H9 (cell line): ENCODE measurements at regions not wholly inside any gene's neighbourhood (a gene's known extent, or its start where the extent isn't known, plus 50 kb on each side); places are given as distances from the start of the nearest gene placed in this dataset.

Source experiments
- DNase-seq: peaks from one replicate; pipeline ENCODE4 v3.0.0-alpha.2; 2017
- H2AFZ ChIP-seq: one replicate; pipeline ENCODE4 v1.6.1; 2013; ENCODE audit warnings: mild to moderate bottlenecking, low read length, control low read depth, moderate library complexity
- H2AK5ac ChIP-seq: 2 replicates; pipeline ENCODE4 v1.6.1; 2013; ENCODE audit warnings: low read length, control low read depth, mixed read lengths; ENCODE audit not compliant: insufficient read length
- H2BK120ac ChIP-seq: one replicate; pipeline ENCODE4 v1.6.1; 2013; ENCODE audit warnings: low read depth, mild to moderate bottlenecking, low read length, control low read depth, inconsistent platforms; ENCODE audit not compliant: poor library complexity, severe bottlenecking
- H2BK12ac ChIP-seq: 2 replicates; pipeline ENCODE4 v1.6.1; 2013; ENCODE audit warnings: low read length, control low read depth, mixed read lengths, low read depth; ENCODE audit not compliant: insufficient read length
- H2BK15ac ChIP-seq: 2 replicates; pipeline ENCODE4 v1.6.1; 2013; ENCODE audit warnings: low read depth, low read length, control low read depth
- H2BK20ac ChIP-seq: one replicate; pipeline ENCODE4 v1.6.1; 2013; ENCODE audit warnings: low read depth, mild to moderate bottlenecking, low read length, control low read depth, inconsistent platforms; ENCODE audit not compliant: poor library complexity, severe bottlenecking
- H2BK5ac ChIP-seq: 2 replicates; pipeline ENCODE4 v1.6.1; 2013; ENCODE audit warnings: low read length, control low read depth, mixed read lengths; ENCODE audit not compliant: insufficient read length
- H3K14ac ChIP-seq: 2 replicates; pipeline ENCODE4 v1.6.1; 2013; ENCODE audit warnings: low read length, control low read depth; ENCODE audit not compliant: insufficient read depth
- H3K18ac ChIP-seq: 2 replicates; pipeline ENCODE4 v1.6.1; 2013; ENCODE audit warnings: low read depth, mild to moderate bottlenecking, mixed read lengths, low read length, control low read depth; ENCODE audit not compliant: insufficient read length
- H3K23ac ChIP-seq: 2 replicates; pipeline ENCODE4 v1.6.1; 2013; ENCODE audit warnings: low read length, control low read depth, mixed read lengths, low read depth; ENCODE audit not compliant: insufficient read length
- H3K23me2 ChIP-seq: 2 replicates; pipeline ENCODE4 v1.6.1; 2013; ENCODE audit warnings: low read depth, mild to moderate bottlenecking, mixed read lengths, low read length, control low read depth; ENCODE audit not compliant: insufficient read length, poor library complexity, severe bottlenecking
- H3K27ac ChIP-seq: 2 replicates; pipeline ENCODE4 v1.5.1; 2013; ENCODE audit warnings: low read length, control low read depth, mixed read lengths, low read depth; ENCODE audit not compliant: insufficient read length
- H3K27me3 ChIP-seq: 2 replicates; pipeline ENCODE4 v1.6.1; 2013; ENCODE audit warnings: low read length, control low read depth, inconsistent platforms; ENCODE audit not compliant: insufficient read depth
- H3K4ac ChIP-seq: 2 replicates; pipeline ENCODE4 v1.6.1; 2013; ENCODE audit warnings: low read depth, mild to moderate bottlenecking, control low read depth, inconsistent platforms, low read length, moderate library complexity
- H3K4me1 ChIP-seq: 2 replicates; pipeline ENCODE4 v1.6.1; 2013; ENCODE audit warnings: low read length, control low read depth, inconsistent platforms; ENCODE audit not compliant: insufficient read depth
- H3K4me2 ChIP-seq: 2 replicates; pipeline ENCODE4 v1.6.1; 2013; ENCODE audit warnings: low read length, control low read depth, mixed read lengths; ENCODE audit not compliant: insufficient read length, insufficient read depth
- H3K56ac ChIP-seq: 2 replicates; pipeline ENCODE4 v1.6.1; 2013; ENCODE audit warnings: low read depth, mild to moderate bottlenecking, mixed read lengths, low read length, control low read depth; ENCODE audit not compliant: insufficient read length
- H3K79me1 ChIP-seq: 2 replicates; pipeline ENCODE4 v1.6.1; 2013; ENCODE audit warnings: low read depth, mild to moderate bottlenecking, moderate library complexity, low read length, control low read depth, inconsistent platforms; ENCODE audit not compliant: insufficient read depth, poor library complexity, severe bottlenecking
- H3K79me2 ChIP-seq: 2 replicates; pipeline ENCODE4 v1.6.1; 2013; ENCODE audit warnings: low read length, control low read depth, inconsistent platforms; ENCODE audit not compliant: insufficient read depth
- H3K9ac ChIP-seq: 2 replicates; pipeline ENCODE4 v1.6.1; 2013; ENCODE audit warnings: low read length, control low read depth, mixed read lengths; ENCODE audit not compliant: insufficient read length; ENCODE audit errors: extremely low read depth
- H3K9me3 ChIP-seq: one replicate; pipeline ENCODE4 v1.6.1; 2013; ENCODE audit warnings: low read depth, low read length, inconsistent platforms; ENCODE audit not compliant: control insufficient read depth
- H3T11ph ChIP-seq: one replicate; pipeline ENCODE4 v1.6.1; 2013; ENCODE audit warnings: mild to moderate bottlenecking, low read length, control low read depth, inconsistent platforms
- H4K20me1 ChIP-seq: one replicate; pipeline ENCODE4 v1.6.1; 2013; ENCODE audit not compliant: control insufficient read depth, insufficient read length, insufficient read depth
- H4K5ac ChIP-seq: 2 replicates; pipeline ENCODE4 v1.6.1; 2013; ENCODE audit warnings: low read depth, mild to moderate bottlenecking, mixed read lengths, low read length, control low read depth; ENCODE audit not compliant: insufficient read length
- H4K8ac ChIP-seq: replicated peaks from 2 replicates; pipeline ENCODE4 v1.6.1; 2013; ENCODE audit warnings: low read length, control low read depth, mixed read lengths, low read depth; ENCODE audit not compliant: insufficient read length
- H4K91ac ChIP-seq: 2 replicates; pipeline ENCODE4 v1.6.1; 2013; ENCODE audit warnings: low read depth, mild to moderate bottlenecking, moderate library complexity, mixed read lengths, low read length, control low read depth; ENCODE audit not compliant: insufficient read length
- H3K27ac Mint-ChIP-seq, 3 experiments: 2 replicates in 2 of 3; 3 replicates in 1 of 3; pipeline ENCODE4 v1.8.0; 2020 to 2021; ENCODE audit warnings: mixed read lengths in 3 of 3, mild to moderate bottlenecking in 1 of 3, moderate library complexity in 1 of 3
- H3K27me3 Mint-ChIP-seq: 2 replicates; pipeline ENCODE4 v1.8.0; 2021; ENCODE audit warnings: low read depth, mild to moderate bottlenecking, moderate library complexity, mixed read lengths
- H3K36me3 Mint-ChIP-seq, 3 experiments: 2 replicates in 2 of 3; 3 replicates in 1 of 3; pipeline ENCODE4 v1.8.0; 2020 to 2021; ENCODE audit warnings: low read depth in 3 of 3, mixed read lengths in 3 of 3; ENCODE audit not compliant: insufficient read depth in 1 of 3
- H3K4me1 Mint-ChIP-seq, 2 experiments: 2 replicates each; pipeline ENCODE4 v1.8.0; 2020; ENCODE audit warnings: mixed read lengths in 2 of 2
- H3K4me3 Mint-ChIP-seq, 2 experiments: 2 replicates in 1 of 2; 3 replicates in 1 of 2; pipeline ENCODE4 v1.8.0; 2020 to 2021; ENCODE audit warnings: mild to moderate bottlenecking in 2 of 2, mixed read lengths in 2 of 2, moderate library complexity in 1 of 2
- H3K9me3 Mint-ChIP-seq, 2 experiments: 2 replicates in 1 of 2; 3 replicates in 1 of 2; pipeline ENCODE4 v1.8.0; 2020; ENCODE audit warnings: mild to moderate bottlenecking in 2 of 2, mixed read lengths in 2 of 2, moderate library complexity in 1 of 2
- WGBS: extraction: QIAGEN DNeasy Blood & Tissue Kit; methylation state at CpG from one replicate; pipeline ENCODE4 v1.1.7; 2013; ENCODE audit warnings: missing lambda C conversion rate, low lambda C conversion rate, mixed read lengths; ENCODE audit not compliant: insufficient read length; ENCODE audit errors: extremely low coverage; 5-methylcytosine and 5-hydroxymethylcytosine counted together
- TF ChIP-seq, protein P1 (sequence below): fragments of 200-600 bp; sonication (generic); conservative IDR thresholded peaks from 3 replicates; pipeline ENCODE4 v1.8.0; 2021; ENCODE audit warnings: antibody characterized with exemption, mild to moderate bottlenecking

DNA sequence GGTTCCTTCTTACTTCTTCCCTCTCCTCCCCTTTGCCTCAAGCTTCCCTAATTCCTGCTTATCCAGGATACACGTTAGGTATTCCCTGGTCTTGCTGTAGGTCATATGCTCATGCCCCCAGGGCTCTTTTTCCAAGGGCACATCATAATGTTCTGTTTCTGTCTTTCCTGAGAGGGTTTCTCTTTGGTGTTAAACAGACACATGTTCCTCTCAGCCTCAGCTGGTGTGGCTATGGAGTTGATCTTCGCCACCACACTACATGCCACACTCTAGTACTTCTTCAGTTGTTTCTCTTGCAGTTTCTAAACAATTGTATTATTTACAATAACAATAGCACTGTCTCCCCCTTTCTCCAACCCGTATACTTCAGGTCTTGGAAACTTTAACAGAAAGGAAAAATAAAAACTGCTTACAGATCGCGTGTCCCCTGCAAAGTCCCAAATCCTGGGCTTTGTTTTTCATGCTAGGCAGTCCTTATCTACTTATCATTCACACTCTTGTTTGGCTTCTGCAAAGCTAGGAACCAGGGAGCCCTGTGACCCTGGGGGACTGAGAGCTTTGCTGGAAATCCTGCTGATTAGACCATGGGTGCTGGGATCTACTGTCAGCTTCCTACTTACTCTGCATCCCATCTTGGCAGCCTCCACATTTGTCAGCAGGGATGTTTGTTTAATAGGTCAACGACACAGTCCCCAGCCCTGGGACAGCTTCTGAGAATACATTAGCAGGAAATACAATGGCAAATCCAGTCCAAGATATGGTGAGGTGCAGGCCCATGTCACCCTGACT, 193.9 kb upstream of the BMPER start:
- H3K9ac ChIP-seq = no peak overlapping the region
- H3K4me2 ChIP-seq = no peak overlapping the region
- no peak overlapping the region for H2BK5ac ChIP-seq
- Mint-ChIP-seq H3K27ac (no peak overlapping the region; a peak in 1 of 7 replicates), H3K4me3 (no peak overlapping the region), H3K27me3 (peaks cover 36% of the 10 kb centered on the region), H3K9me3 (no peaks in the 10 kb centered on the region; a peak in 3 of 5 replicates), H3K36me3 (no peaks in the 10 kb centered on the region), H3K4me1 (peaks cover 19 to 25% of the 10 kb centered on the region in 2 experiments)
- TF ChIP-seq, protein P1, sequence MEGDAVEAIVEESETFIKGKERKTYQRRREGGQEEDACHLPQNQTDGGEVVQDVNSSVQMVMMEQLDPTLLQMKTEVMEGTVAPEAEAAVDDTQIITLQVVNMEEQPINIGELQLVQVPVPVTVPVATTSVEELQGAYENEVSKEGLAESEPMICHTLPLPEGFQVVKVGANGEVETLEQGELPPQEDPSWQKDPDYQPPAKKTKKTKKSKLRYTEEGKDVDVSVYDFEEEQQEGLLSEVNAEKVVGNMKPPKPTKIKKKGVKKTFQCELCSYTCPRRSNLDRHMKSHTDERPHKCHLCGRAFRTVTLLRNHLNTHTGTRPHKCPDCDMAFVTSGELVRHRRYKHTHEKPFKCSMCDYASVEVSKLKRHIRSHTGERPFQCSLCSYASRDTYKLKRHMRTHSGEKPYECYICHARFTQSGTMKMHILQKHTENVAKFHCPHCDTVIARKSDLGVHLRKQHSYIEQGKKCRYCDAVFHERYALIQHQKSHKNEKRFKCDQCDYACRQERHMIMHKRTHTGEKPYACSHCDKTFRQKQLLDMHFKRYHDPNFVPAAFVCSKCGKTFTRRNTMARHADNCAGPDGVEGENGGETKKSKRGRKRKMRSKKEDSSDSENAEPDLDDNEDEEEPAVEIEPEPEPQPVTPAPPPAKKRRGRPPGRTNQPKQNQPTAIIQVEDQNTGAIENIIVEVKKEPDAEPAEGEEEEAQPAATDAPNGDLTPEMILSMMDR = no peak
- H3K27me3 ChIP-seq = no peaks in the 10 kb centered on the region
- H3K23ac ChIP-seq = no peak overlapping the region
- H2BK20ac ChIP-seq = no peak overlapping the region
- H3K23me2 ChIP-seq = no peaks in the 10 kb centered on the region
- no peak overlapping the region for H3T11ph ChIP-seq
- no peak overlapping the region for H4K8ac ChIP-seq
- no CpG with 5 or more reads among the region's 6 CpGs for WGBS
- no peak overlapping the region for H2BK12ac ChIP-seq
- no peak overlapping the region for H3K18ac ChIP-seq
- H3K4me1 ChIP-seq = peaks cover 4% of the 10 kb centered on the region; the same call in 1 of the 2 replicates
- H4K20me1 ChIP-seq = no peaks in the 10 kb centered on the region
- H3K56ac ChIP-seq = no peak overlapping the region
- H3K79me2 ChIP-seq = no peaks in the 10 kb centered on the region
- no peak overlapping the region for H3K4ac ChIP-seq
- no peak overlapping the region for H4K91ac ChIP-seq
- no peak overlapping the region for H2AK5ac ChIP-seq
- no peak overlapping the region for H2BK120ac ChIP-seq
- no peak overlapping the region for H2BK15ac ChIP-seq
- no peaks in the 10 kb centered on the region for H3K9me3 ChIP-seq
- no peak overlapping the region for H3K14ac ChIP-seq
- H3K27ac ChIP-seq = no peak overlapping the region
- H4K5ac ChIP-seq = no peak overlapping the region
- no peak for DNase-seq
- H2AFZ ChIP-seq = no peak overlapping the region
- H3K79me1 ChIP-seq = no peaks in the 10 kb centered on the region
